CD4-positive, alpha-beta T cell treated with Interferon alpha-2 for 1 hour (primary cell): ENCODE measurements at regions not wholly inside any gene's neighbourhood (a gene's known extent, or its start where the extent isn't known, plus 50 kb on each side); places are given as distances from the start of the nearest gene placed in this dataset.

Experiments used
- DNase-seq, 2 donors: peaks; one replicate each; pipeline ENCODE4 v3.0.0-alpha.2; 2020 to 2022

DNA sequence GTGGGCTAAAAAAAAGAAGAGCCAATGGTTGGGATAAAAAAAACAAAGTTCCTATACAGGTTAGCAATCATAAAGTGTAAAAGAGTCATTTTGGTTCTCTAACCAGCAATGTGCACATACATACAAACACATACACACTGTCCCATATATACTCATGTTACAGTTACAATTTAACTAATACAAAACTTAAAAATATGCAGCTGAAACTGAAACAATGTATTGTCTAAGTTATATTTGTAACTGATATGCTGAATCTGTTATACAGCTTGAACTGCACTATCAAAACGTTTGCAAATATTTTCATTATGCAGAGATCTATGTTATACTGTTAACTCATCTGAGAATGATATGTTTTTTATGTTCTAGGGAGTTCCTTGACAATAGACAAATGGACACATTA is 173.7 kb downstream of the KLF12 start:
- no peak for DNase-seq

GRCh38 chr13:73958657-73959397 is 175.4 kb downstream of the KLF12 start:
- no peak for DNase-seq

DNA sequence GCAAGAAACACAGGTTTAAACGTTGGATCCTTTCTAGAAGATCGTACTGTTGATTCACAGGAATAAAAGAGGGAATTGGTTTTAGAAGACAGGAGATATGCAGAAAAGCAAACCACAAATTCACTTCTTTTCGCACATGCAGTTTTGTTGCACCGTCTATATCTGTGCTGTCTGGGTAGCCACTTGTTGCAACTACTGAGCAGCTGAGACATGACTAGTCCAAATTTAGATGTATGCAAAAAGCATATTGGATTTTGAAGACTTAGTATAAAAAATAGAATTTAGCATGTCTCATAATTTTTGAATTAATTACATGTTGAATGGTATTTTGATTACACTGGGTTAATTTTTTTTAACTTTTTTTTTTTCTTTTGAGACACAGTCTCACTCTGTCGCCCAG is 176.3 kb downstream of the KLF12 start:
- DNase-seq, result no peak

- DNase-seq, result no peak
These were observed 177.3 kb downstream of the KLF12 start for GRCh38 chr13:73956795-73957408.

- DNase-seq, result no peak
These were observed 178.2 kb downstream of the KLF12 start for GRCh38 chr13:73955977-73956500.

DNA sequence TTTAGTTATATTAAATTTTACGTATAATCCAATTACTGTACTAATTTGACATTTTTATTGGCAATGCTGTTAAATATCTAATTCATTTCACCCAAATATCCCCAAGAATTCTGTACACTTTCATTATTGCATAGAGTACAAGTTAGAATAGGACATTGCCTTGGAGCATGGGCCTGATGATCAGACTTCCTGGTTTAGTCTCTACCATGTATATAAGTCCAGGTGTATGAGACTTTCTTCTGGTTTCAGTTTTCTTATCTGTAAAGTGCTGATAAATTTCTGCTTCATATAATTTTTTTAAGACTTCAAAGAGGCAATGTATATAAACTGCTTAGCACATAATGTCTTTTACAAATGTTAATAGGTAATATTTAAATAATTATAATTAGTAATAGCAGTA is 179.4 kb downstream of the KLF12 start:
- DNase-seq, result no peak

- no peak for DNase-seq
These were observed 181.6 kb downstream of the KLF12 start for GRCh38 chr13:73952648-73953047.

- DNase-seq, result no peak
These were observed 185.2 kb downstream of the KLF12 start for GRCh38 chr13:73948848-73949529.

- DNase-seq, result no peak
These were observed 188.3 kb downstream of the KLF12 start for GRCh38 chr13:73945871-73946270.

DNA sequence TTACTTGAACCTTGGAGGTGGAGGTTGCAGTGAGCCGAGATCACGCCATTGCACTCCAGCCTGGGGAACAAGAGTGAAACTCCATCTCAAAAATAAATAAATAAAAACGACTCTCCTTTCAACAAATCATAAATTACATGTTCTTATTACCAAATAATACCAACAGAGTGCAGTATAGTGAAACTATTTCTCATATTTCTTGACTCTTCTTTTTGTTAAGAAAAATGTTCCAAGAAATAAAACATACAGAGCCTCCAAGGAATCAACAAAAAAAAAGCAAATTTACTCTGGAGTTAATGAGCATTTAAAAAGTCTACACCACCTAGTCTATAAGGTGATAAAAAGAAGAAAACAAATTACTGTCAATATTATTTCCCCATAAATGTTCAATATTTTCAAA is 188.8 kb downstream of the KLF12 start:
- no peak for DNase-seq

- no peak for DNase-seq
These were observed 190.3 kb downstream of the KLF12 start for GRCh38 chr13:73943965-73944233.

DNA sequence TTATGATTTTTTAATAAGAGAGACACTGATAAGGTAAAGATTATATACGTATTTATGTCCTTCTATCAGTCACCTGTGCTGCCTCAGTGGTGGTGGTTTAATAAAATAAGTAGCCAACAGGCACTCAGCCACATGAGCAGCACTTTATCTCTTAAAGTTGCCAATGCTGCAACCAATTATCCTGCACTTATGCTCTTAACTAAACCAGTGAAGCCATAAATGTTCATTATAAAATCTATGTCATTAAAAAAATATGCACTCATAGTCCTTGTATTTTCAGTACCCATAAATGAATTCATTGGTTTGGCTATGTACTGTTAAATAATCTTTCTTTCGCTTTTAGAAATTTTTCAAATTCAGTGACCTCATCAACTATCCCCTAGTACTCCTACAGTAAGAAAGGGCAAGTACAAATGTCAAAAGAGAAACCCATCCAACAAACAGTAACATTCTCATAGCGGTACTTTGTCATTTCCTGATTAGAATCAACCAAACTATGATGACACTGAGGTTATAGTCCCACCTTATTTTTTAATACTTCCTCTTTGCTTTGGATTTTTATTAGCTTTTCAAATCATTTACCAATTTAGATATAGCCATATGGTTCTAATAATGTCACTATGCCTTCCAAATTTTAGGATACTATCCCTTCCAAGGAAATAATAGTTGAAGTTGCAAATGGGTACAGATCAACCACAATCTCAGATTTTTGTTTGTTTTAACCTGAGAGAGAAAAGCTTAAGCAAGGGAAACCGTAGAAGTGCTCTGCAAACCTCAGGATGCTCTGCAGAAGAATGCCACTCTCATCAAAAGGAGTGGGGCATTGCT is 190.9 kb downstream of the KLF12 start:
- DNase-seq, result peak in 1 of 2 donors; percentile 70

DNA sequence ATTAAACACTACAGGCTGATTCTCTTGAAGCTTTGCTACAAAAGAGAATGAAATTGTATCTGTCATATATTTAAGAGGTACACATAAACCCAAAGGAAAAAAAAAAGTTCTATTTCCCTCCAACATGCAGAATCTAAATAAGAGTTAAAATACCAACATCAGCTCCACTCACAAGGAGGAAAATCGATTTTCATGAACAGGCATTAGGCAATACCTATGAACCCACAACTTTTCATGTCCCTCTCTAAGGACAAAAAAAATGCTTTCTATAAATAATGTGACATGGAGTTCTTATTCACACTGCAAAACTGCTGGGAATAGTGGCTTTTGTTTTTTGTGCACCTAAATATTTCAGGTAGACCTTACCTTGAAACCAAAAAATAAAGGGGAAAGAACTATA is 192.5 kb downstream of the KLF12 start:
- no peak for DNase-seq

DNA sequence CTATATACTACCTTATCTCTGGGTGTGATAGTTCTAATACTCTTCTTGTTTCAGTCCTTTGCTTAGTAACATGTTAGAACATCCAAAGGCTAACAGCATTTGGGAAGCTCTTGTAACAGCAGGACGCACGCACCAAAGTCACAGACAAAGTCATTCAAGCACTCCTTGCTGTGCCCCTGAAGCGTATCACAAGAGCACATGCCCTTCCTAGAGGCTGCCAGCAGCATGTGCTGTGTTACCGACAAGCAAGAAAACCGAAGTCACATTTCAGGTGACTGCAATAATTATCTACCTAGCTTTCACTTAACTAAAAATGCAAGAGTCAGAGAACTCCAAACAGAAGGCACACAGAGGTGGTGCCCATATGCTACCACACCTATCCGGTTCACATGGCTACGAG is 194.1 kb downstream of the KLF12 start:
- DNase-seq, result no peak

DNA sequence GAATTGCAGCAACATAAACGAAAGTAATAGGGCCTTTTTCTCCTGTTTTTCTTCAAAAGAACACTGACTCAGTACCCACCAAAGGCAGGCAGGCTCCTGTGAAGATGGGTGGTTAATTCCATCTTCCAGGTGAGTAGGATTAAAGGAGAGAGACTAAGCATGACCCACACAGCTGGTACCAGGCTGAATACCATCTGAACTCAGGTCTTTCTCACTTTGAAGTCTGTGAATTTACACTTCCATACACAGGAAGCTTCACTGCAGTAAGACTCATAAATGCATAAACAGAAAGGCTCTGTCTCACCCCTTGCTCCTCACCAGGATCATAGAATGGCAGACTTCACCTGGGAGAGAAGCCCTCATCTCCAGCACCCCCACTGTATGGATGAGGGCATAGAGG is 194.6 kb downstream of the KLF12 start:
- no peak for DNase-seq

DNA sequence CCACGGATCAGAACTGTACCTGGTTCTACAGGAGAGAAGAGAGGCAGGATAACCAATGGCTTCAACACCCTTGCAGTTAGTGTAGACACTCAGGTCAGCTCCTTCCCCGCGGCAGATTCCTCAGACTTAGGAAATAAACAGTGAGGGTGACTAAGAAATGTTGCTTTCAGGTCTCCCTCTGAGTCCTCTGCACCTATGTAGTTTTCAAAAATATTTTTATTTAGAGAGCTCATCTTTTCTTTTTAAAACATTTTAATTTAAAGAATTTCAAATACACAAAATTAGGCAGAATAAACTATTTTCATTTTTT is 195.2 kb downstream of the KLF12 start:
- DNase-seq, result no peak

GRCh38 chr13:73938372-73939070 is 195.7 kb downstream of the KLF12 start:
- no peak for DNase-seq

DNA sequence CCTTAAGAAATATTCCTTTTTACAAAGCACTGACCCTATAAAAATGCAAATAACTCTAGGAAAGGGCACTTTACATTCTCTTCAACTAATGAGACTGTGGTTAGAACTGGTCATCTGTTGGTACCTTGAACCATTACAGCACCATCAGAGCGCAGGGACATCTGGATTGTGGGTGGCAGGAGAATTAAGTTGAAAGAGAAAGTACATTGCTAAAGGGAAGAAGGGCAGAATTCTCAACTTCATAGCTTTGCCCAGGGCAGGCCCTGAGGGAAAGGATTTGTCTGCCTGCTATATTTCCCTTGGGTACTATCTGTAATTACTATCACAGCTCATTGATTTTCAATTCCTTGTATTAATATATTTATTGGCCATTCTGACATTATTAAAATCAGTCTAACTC is 196.8 kb downstream of the KLF12 start:
- no peak for DNase-seq

- no peak for DNase-seq
These were observed 198.2 kb downstream of the KLF12 start for GRCh38 chr13:73935991-73936390.

DNA sequence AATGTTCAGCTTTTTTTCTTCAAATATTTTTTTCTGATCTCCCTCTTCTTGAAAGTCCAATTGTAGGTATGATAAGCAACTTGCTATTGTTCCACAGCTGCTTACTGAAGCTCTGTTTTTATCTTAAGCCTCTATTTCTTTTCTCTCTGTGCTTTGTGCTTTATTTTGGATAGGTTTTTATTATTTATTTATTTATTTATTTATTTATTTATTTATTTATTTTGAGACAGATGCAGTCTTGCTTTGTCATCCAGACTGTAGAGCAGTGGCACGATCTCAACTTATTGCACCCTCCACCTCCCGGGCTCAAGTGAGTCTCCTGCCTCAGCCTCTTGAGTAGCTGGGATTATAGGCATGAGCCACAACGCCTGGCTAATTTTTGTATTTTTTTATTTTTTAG is 199.4 kb downstream of the KLF12 start:
- DNase-seq, result no peak

DNA sequence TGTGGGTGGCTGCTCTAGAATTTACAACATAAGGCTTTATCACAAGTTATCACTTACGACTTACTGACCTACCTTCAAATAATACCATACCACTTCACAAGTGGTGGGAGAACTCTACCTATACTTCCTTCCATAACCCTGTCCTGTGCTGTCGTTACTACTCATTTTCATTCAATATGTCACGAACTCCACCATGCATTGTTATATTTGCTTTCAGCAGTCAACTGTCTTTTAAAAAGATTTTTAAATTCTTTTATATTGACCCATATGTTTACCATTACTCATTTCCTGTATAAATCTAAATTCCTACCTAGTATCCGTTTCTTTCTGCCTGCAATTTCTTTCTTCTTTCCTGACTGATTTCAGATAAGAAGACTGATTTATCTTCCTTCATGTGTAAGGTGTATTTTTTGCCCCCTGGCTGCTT is 200.0 kb downstream of the KLF12 start:
- no peak for DNase-seq

- no peak for DNase-seq
These were observed 200.4 kb downstream of the KLF12 start for GRCh38 chr13:73933795-73934194.

- DNase-seq, result no peak
These were observed 202.1 kb downstream of the KLF12 start for GRCh38 chr13:73932091-73932490.
